Lower leg skin (tissue), 3 donors: ENCODE measurements at regions not wholly inside any gene's neighbourhood (a gene's known extent, or its start where the extent isn't known, plus 50 kb on each side); places are given as distances from the start of the nearest gene placed in this dataset.

Source experiments
- POLR2A ChIP-seq, 2 donors: fragments of 450-650 bp; IDR thresholded peaks; one replicate each; pipeline ENCODE4 v1.6.1; 2016 to 2017; ENCODE audit warnings: antibody characterized with exemption in 2 of 2, mild to moderate bottlenecking in 1 of 2, moderate library complexity in 1 of 2
- TF ChIP-seq, protein P1 (sequence below), 3 donors: fragments of 450-650 bp; IDR thresholded peaks; one replicate each; pipeline ENCODE4 v1.5.1; 2016; ENCODE audit warnings: antibody characterized with exemption in 3 of 3, mild to moderate bottlenecking in 3 of 3, moderate library complexity in 2 of 3

DNA sequence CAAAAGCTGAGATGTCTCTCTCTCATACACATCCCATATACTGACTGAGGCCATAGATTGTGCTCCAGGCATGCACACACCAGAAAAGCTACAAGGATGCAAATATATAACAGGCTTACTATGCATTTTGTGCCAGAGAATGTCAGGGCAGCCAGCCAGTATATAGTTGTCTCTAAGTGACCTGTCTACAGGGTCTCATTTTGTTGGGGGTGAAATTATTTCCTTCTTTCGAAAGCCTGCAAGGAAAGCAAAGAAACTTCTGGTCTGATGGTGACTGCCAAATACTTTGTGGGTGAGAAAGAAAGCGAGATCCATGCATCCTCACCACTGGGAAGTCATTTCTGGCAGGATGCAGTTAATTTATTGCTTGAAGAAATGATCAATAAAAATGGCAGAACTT, 70.2 kb downstream of the CDCA7 start:
- TF ChIP-seq POLR2A (IDR thresholded peaks at IDR 0.05), result no peak
- TF ChIP-seq, protein P1, sequence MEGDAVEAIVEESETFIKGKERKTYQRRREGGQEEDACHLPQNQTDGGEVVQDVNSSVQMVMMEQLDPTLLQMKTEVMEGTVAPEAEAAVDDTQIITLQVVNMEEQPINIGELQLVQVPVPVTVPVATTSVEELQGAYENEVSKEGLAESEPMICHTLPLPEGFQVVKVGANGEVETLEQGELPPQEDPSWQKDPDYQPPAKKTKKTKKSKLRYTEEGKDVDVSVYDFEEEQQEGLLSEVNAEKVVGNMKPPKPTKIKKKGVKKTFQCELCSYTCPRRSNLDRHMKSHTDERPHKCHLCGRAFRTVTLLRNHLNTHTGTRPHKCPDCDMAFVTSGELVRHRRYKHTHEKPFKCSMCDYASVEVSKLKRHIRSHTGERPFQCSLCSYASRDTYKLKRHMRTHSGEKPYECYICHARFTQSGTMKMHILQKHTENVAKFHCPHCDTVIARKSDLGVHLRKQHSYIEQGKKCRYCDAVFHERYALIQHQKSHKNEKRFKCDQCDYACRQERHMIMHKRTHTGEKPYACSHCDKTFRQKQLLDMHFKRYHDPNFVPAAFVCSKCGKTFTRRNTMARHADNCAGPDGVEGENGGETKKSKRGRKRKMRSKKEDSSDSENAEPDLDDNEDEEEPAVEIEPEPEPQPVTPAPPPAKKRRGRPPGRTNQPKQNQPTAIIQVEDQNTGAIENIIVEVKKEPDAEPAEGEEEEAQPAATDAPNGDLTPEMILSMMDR (IDR thresholded peaks at IDR 0.05), result no peak
